Brain microvascular endothelial cell (primary cell): ENCODE measurements at regions not wholly inside any gene's neighbourhood (a gene's known extent, or its start where the extent isn't known, plus 50 kb on each side); places are given as distances from the start of the nearest gene placed in this dataset.

Experiments used
- DNase-seq: peaks from one replicate; pipeline ENCODE4 v3.0.0-alpha.2; 2020
- H3K27ac ChIP-seq: fragments of 250-450 bp; sonication (Bioruptor Pico); 2 replicates; pipeline ENCODE4 v1.5.1; 2020; ENCODE audit warnings: mild to moderate bottlenecking, moderate library complexity
- H3K27me3 ChIP-seq: fragments of 250-450 bp; sonication (Bioruptor Pico); replicated peaks from 2 replicates; pipeline ENCODE4 v1.5.1; 2020; ENCODE audit warnings: mild to moderate bottlenecking
- H3K36me3 ChIP-seq: fragments of 250-450 bp; sonication (Bioruptor Pico); replicated peaks from 2 replicates; pipeline ENCODE4 v1.5.1; 2020; ENCODE audit warnings: mild to moderate bottlenecking
- H3K4me3 ChIP-seq: 2 replicates; pipeline ENCODE4 v1.5.1; 2011; ENCODE audit warnings: low read depth, mild to moderate bottlenecking, control low read depth, low read length, moderate library complexity
- CTCF ChIP-seq: IDR thresholded peaks from 2 replicates; pipeline ENCODE4 v1.5.1; 2011; ENCODE audit warnings: low read depth, mild to moderate bottlenecking, moderate library complexity, low read length, control low read depth, inconsistent platforms; ENCODE audit errors: missing control alignments
- in situ Hi-C: cut with HindIII; loops from 2 replicates; pipeline ENCODE4 v1.10.0; 2017; ENCODE audit warnings: low sequenced_read_pairs, low pct_ligation_motif_present

- Histone ChIP-seq H3K4me3 (no peak overlapping the region), H3K27ac (peak overlapping the region; percentile 84), H3K27me3 (no peaks in the 10 kb centered on the region), H3K36me3 (no peaks in the 10 kb centered on the region)
- DNase-seq = peak; percentile 36
- in situ Hi-C loops = no loop called here
- no peak for TF ChIP-seq CTCF
Observed at GRCh38 chr15:69760258-69760845, 307.7 kb downstream of the RPLP1 start.

GRCh38 chr15:69760890-69761568 is 308.4 kb downstream of the RPLP1 start:
- TF ChIP-seq CTCF = no peak
- Histone ChIP-seq H3K27me3 (no peaks in the 10 kb centered on the region), H3K36me3 (no peaks in the 10 kb centered on the region), H3K4me3 (no peak overlapping the region), H3K27ac (peak overlapping the region; percentile 84)
- in situ Hi-C loops = no loop called here
- DNase-seq = peak; percentile 99

GRCh38 chr15:69762373-69763148 is 309.9 kb downstream of the RPLP1 start:
- peak; percentile 59 for TF ChIP-seq CTCF

GRCh38 chr15:69763831-69764230 is 311.2 kb downstream of the RPLP1 start:
- no peak for TF ChIP-seq CTCF
- Histone ChIP-seq H3K27me3 (no peaks in the 10 kb centered on the region), H3K36me3 (no peaks in the 10 kb centered on the region), H3K4me3 (no peak overlapping the region), H3K27ac (no peak overlapping the region)
- DNase-seq = no peak
- in situ Hi-C loops = no loop called here

More at GRCh38 chr15:69762373-69763148, 309.9 kb downstream of the RPLP1 start:
- H3K4me3 ChIP-seq = no peak overlapping the region
- no peak overlapping the region for H3K27ac ChIP-seq
- no peak for DNase-seq
- H3K27me3 ChIP-seq = no peaks in the 10 kb centered on the region
- no peaks in the 10 kb centered on the region for H3K36me3 ChIP-seq
- in situ Hi-C loops = no loop called here

GRCh38 chr15:69766156-69766555 is 313.5 kb downstream of the RPLP1 start:
- no peak overlapping the region for H3K4me3 ChIP-seq
- no peak for DNase-seq
- no peaks in the 10 kb centered on the region for H3K36me3 ChIP-seq
- in situ Hi-C loops = no loop called here
- H3K27me3 ChIP-seq = no peaks in the 10 kb centered on the region
- TF ChIP-seq CTCF = no peak
- H3K27ac ChIP-seq = no peak overlapping the region
